NCI-H1694 treated with DMSO at 0.1 percent for 48 hours (cell line): ENCODE measurements at regions not wholly inside any gene's neighbourhood (a gene's known extent, or its start where the extent isn't known, plus 50 kb on each side); places are given as distances from the start of the nearest gene placed in this dataset.
A peak's percentile ranks its signal among the peaks of the same experiment; 100 is the strongest.

Source experiments
- DNase-seq: peaks from one replicate; lab custom pipeline; 2025; lab: John Stamatoyannopoulos, UW

DNA sequence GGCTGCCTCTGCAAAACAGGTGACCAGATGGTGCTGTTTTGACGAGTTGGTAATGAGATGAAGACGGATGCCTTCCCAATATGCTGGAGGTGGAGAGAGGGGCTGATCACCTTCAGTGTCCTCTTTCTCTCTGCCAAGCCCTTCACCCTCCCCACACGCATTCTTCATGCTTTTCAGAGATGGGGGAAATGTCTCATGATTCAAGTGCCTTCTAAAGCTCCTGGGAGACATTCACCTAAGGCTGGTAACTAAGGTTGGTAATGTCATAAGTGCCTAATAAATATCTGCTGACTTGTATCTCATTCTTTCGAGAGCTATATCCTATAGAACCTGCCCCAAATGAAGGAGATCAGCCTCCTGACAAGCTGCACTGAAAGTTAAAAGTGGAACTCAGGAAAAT lies 86.2 kb upstream of the MBNL2 start:
- no peak for DNase-seq

DNA sequence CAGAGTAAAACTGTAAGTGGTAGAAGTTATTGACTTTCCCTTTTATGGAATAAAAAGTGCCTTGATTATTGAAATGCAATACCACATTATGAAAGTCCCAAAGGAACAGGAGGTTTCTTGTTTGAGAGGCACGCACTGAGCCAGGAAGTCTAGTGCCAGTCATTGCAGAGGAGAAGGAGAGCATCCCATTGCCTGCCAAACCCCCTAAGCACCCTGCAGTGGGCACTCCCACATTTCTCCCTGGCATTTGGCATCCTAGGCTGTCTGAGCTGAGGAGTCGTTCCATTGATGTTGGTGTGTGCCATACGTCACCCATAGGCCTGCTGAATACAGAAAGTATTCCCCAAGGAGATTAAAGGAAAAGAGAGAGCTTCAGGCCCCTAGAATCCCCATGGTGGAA lies 85.7 kb upstream of the MBNL2 start:
- no peak for DNase-seq

DNA sequence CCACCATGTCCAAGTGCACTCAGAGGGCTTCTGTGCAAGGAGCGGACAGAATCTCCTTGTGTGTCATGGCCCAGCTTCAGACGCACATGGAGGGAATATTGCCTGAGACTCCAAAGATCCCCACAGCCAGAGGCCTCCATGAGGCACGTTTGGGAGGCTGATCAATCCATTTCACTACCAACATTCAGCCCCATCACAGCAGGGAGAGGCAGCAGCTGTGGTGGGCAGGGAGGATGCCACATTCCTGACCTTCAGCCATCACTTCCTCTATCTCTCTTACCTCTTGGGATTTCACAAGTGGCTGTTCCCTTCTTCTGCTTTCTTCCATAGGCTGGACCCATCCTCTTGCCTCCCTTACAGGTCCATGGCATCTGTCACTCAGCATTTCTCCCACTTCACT lies 82.4 kb upstream of the MBNL2 start:
- no peak for DNase-seq

DNA sequence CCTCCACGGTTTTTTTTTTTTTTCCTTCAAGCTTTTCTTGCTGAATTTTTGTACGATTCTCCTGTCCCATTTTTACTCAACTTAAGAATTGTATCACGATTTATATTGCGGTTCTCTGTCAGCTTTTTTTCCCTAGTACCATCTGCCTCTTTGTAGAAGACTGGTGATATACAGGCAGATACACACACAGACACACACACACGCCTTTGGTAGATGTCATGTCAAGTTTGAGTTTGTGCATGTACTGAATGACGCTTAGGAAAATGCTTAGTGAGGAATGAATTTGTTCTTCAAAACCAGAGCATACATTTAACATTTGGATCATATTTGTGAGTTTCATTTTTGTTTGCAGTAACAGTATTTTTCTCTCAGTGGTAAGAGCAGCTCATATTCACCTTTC lies 82.0 kb upstream of the MBNL2 start:
- no peak for DNase-seq

DNA sequence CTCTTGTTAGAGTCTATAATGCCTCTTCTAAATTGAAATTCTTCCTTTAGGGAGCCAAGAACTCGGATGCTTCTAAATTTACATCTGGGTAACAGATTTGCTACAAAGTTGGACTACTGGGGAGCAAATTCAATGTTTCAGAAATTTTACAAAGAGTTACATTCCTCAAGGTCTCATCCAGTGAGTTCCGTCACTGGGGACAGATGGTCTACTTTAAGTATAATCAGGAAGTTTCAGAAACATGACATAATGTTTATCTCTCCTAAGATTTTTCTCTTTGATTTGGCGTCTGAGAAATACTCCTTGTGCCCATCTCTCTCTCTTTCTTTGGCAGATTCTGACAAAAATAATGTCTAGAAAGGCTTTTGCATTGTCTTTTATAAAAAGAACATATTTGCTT lies 81.5 kb upstream of the MBNL2 start:
- DNase-seq = no peak

DNA sequence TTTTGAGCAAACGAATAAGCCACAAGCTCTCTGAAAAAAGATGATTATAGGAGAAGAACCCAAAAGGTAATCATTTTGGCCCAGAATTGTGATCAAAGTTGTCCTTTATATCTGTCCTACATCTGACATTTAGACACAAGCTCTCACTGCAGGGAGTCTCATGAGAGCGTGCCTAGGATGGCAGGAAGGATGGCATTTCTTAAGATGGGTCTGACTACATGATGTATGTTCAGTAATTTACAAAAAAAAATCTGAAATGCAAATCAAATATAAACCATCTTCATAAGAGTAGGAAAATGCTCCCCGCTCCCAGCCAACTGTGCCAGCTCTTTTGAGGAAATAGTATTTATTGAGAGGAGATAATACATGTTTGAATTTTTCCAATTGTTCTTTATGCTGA lies 81.0 kb upstream of the MBNL2 start:
- no peak for DNase-seq

DNA sequence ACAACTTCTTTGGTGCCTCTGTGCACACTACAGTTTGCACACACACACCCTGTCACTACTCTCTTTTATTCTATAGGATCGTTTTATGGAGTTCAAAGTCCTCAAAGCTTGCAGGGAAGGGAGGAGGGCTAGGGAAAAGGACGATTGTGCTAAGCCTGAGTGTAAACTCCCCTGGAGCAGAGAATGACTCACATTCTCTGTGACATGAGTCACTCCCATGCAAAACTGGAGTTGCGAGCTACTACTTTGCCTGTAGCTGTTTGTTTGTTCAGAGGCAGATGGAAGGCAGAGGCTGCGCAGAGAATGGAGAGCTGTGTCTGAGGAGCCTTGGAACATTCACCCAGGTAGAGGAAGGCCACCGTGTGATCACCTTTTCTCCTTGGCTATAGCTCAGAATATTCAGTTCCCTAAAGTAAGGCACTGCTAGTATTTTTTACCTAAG lies 80.5 kb upstream of the MBNL2 start:
- DNase-seq = peak; percentile 21

DNA sequence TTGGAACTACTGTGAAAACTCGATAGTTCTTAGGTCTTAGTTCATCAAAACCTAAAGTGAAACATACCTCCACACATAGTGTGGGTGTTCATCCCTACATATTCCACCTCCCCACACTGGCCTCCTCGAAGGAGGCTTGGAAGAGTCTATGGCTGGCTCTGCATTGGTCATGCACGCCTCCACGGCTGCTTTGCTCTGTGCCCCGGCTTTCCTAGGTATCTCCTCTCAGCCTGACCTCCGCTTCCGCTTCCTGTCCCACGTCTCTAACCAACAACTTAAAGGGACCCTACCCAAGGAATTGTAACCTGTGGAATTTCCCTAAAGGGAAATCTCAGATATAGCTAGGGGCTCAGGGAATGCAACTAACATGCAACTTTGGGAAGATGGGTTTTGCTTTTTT lies 79.7 kb upstream of the MBNL2 start:
- no peak for DNase-seq

DNA sequence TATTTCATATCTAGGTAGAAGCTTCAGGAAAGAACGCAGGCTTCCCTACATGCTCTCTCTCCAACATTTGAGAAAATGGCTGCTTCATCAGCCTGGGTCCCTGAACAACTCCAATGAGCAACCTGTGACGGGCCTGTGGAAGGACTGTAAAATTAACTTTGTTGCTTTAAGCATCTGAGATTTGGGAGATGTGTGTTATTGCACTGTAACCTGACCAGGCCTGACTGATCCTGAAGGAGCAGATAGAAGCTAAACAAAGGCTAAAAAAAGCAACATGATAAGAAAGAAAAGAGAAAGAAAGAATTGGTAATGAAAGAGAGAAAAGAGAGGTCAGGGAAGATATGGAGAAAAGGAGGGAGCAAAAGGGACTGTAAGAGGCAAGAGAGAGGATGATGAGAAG lies 77.1 kb upstream of the MBNL2 start:
- no peak for DNase-seq

DNA sequence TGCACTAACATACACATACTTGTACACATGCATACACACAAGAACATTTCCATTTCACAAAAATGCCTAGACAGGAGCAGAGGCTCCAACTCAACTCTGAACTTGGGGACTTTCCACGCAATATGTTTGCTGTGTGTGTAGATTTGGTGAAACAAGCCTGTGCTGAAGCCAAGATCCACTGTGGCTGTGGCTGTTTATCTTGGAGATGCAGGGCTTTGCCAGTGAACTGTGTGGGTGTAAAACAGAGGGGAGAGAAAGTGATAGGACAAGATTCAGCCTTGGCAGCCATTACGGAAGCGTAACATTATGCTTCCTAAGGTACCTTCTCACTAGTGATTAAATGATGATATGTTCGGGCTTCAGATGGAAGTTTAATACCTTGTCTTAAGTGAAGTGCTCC lies 73.2 kb upstream of the MBNL2 start:
- DNase-seq = no peak

DNA sequence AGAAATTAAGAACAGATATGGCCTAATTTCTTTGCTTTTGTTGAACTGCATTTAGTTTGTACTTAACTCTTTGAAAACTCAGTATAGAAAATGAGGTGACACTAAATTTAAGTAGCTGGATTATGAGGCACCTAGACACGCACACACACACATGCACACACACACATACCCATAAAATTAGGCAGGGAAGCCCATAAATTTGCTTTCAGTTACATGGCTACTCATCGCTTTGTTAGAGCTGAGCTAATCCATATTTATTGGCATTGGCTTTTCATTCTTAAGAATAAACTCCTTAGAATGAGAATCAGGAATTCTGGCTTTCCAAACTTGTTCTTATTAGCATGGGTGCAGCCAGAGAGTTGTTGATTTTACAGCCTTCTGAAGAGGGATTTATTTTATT lies 61.7 kb upstream of the MBNL2 start:
- DNase-seq = no peak

DNA sequence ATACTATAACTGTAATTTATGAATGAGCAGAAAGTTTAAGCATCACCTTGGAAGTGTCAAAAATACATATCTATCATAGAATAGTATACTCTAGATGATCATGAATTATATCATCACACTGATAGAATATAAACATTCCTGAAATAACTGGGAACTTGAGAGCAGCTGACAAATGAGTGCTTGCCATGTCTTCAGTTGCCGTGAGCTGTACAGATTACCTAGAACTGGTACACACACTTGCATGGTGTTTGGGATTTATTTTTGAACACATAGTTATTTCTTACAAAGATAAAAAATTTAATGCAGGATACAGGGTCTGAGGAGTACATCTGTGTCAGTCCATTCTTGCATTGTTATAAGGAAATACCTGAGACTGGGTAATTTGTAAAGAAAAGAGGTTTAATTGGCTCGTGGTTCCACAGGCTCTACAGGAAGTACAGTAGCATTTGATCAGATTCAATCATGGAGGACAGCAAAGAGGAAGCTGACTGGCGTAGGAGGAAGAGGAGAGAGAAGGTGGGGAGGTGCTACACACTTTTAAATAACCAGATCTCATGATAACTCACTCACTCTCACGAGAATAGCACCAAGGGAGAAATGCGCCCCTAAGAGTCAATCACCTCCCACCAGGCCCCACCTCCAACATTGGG lies 60.4 kb upstream of the MBNL2 start:
- no peak for DNase-seq

DNA sequence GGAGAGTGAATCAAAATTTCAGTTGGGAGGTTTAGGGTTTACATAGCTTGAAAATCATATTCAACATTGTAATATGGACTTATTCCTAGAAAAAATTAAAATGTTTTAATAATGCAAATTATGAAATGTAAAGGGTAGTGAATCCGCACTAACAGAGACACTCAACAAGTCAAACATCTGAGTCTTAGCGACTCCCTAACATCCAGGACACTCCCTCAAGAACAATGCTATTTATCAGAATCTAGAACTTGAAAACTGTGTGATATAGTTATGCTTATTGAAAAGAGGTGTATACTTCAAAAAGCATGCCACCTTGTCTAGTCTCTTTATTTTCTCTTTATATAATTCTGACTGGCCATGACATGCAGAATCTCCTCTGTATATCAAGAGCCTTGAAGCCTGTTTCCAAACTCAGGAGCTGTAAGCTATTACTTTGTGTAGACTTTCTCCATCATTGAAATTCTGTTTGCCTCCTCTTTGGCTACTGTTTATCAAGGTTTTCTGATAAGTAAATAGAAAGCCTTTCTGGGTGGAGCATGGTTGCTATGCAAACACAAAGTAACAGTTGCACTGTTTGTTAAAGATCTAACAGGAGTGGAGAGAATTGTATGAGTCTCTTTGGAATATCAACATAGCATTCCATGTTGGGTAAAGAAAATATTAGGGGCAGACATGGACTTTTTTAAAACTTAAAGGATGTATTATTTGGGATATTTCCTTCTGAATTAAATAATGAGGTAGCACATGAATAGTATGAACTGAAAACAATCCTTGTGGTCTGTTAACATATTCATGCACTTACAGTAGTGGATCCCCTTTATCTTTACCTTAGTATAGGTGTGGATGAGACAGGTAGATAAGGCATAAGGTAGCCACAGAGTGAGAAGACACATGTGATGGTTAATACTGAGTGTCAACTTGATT lies 56.4 kb upstream of the MBNL2 start:
- no peak for DNase-seq

DNA sequence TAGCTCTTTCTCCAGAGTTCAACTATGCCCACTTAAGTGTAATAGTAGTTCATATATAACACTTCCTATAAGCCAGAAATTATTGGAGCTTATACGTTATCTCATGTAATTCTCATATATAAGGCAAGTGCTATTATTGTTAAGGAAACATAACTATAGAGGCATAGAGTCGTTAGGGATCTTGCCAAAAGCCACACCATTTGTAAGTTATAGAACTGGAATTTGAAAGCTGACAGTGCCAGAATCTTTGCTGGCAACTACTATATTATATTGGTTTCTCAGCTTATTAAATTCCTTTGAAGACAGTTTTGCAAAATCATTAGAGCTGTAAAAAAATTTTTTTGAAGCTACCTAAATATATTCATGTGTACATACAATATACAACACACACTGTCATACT lies 51.0 kb upstream of the MBNL2 start:
- DNase-seq = no peak
